ENCODE measurements at regions not wholly inside any gene's neighbourhood (a gene's known extent, or its start where the extent isn't known, plus 50 kb on each side); places are given as distances from the start of the nearest gene placed in this dataset.

GRCh38 chr15:91385311-91385710 is 285.3 kb downstream of the SV2B start:
- intact Hi-C loops (cut with micrococcal nuclease): no loop called here

GRCh38 chr15:91393186-91393585 is 293.1 kb downstream of the SV2B start:
- Histone ChIP-seq H2AFZ (ENCODE audit: low read depth, low read length, poor library complexity, severe bottlenecking) (no peak overlapping the region), H3K79me2 (ENCODE audit: insufficient read depth, low read length) (no peaks in the 10 kb centered on the region), H3K4me2 (ENCODE audit: low read length) (no peak overlapping the region), H3K27me3 (ENCODE audit: insufficient read depth, low read length) (peaks cover 8% of the 10 kb centered on the region), H3K4me1 (ENCODE audit: control insufficient read depth in 1 of 2, insufficient read depth in 2 of 2, low read length in 2 of 2) (no peaks in the 10 kb centered on the region), H3K4me3 (replicated peaks in 1 of 2; ENCODE audit: low read depth in 1 of 2, low read length in 2 of 2) (no peak overlapping the region), H3K9me3 (ENCODE audit: control insufficient read depth in 1 of 2, insufficient read depth in 1 of 2, low read depth in 1 of 2, low read length in 2 of 2) (no peaks in the 10 kb centered on the region), H3K36me3 (ENCODE audit: control insufficient read depth in 1 of 2, insufficient read depth in 2 of 2, low read length in 2 of 2) (no peaks in the 10 kb centered on the region), H3K9ac (ENCODE audit: low read length) (no peak overlapping the region), H3K9me2 (ENCODE audit: insufficient read depth) (no peaks in the 10 kb centered on the region), H3K27ac (ENCODE audit: low read depth, low read length) (no peak overlapping the region), H4K20me1 (ENCODE audit: insufficient read depth) (no peaks in the 10 kb centered on the region)
- TF ChIP-seq EZH2phosphoT487 (IDR thresholded peaks at IDR 0.05; ENCODE audit: borderline replicate concordance) (no peak), RAD21 (IDR thresholded peaks at IDR 0.05; ENCODE audit: low read depth) (no peak), EZH2 (IDR thresholded peaks at IDR 0.05) (no peak)
- DNase-seq (ENCODE audit: low read depth, low spot score) (no peak), ATAC-seq (no peak)
- no TSS peak for BruUV-seq (replicated peaks)
- ChIA-PET CTCF (no interaction called here), POLR2A (no interaction called here), RAD21 (ENCODE audit: low non-redundant PET in 1 of 2, low total read pairs in 2 of 2, uncharacterized antibody in 2 of 2, unreplicated experiment in 2 of 2) (no interaction called here)
- intact Hi-C loops (cut with micrococcal nuclease): no loop called here

More at GRCh38 chr15:91385311-91385710, 285.3 kb downstream of the SV2B start:
- Histone ChIP-seq H3K4me2 (ENCODE audit: low read length) (no peak overlapping the region), H3K79me2 (ENCODE audit: insufficient read depth, low read length) (no peaks in the 10 kb centered on the region), H3K27ac (ENCODE audit: low read depth, low read length) (no peak overlapping the region), H3K9me2 (ENCODE audit: insufficient read depth) (no peaks in the 10 kb centered on the region), H3K36me3 (ENCODE audit: control insufficient read depth in 1 of 2, insufficient read depth in 2 of 2, low read length in 2 of 2) (no peaks in the 10 kb centered on the region), H3K4me3 (replicated peaks in 1 of 2; ENCODE audit: low read depth in 1 of 2, low read length in 2 of 2) (no peak overlapping the region), H3K27me3 (ENCODE audit: insufficient read depth, low read length) (peaks cover 16% of the 10 kb centered on the region), H3K9me3 (ENCODE audit: control insufficient read depth in 1 of 2, insufficient read depth in 1 of 2, low read depth in 1 of 2, low read length in 2 of 2) (no peaks in the 10 kb centered on the region), H3K9ac (ENCODE audit: low read length) (no peak overlapping the region), H3K4me1 (ENCODE audit: control insufficient read depth in 1 of 2, insufficient read depth in 2 of 2, low read length in 2 of 2) (no peaks in the 10 kb centered on the region), H4K20me1 (ENCODE audit: insufficient read depth) (no peaks in the 10 kb centered on the region), H2AFZ (ENCODE audit: low read depth, low read length, poor library complexity, severe bottlenecking) (no peak overlapping the region)
- no peak for TF ChIP-seq EGR1 (IDR thresholded peaks at IDR 0.05; ENCODE audit: low read depth)
- no peak for TF ChIP-seq RAD21 (IDR thresholded peaks at IDR 0.05; ENCODE audit: low read depth)
- TF ChIP-seq, protein P1, sequence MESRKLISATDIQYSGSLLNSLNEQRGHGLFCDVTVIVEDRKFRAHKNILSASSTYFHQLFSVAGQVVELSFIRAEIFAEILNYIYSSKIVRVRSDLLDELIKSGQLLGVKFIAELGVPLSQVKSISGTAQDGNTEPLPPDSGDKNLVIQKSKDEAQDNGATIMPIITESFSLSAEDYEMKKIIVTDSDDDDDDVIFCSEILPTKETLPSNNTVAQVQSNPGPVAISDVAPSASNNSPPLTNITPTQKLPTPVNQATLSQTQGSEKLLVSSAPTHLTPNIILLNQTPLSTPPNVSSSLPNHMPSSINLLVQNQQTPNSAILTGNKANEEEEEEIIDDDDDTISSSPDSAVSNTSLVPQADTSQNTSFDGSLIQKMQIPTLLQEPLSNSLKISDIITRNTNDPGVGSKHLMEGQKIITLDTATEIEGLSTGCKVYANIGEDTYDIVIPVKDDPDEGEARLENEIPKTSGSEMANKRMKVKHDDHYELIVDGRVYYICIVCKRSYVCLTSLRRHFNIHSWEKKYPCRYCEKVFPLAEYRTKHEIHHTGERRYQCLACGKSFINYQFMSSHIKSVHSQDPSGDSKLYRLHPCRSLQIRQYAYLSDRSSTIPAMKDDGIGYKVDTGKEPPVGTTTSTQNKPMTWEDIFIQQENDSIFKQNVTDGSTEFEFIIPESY (IDR thresholded peaks at IDR 0.05; ENCODE audit: extremely low read depth, insufficient replicate concordance, low read length): no peak
- ChIA-PET CTCF (no interaction called here), RAD21 (ENCODE audit: low non-redundant PET in 1 of 2, low total read pairs in 2 of 2, uncharacterized antibody in 2 of 2, unreplicated experiment in 2 of 2) (no interaction called here), POLR2A (no interaction called here)
- BruUV-seq (replicated peaks): no TSS peak
- DNase-seq (ENCODE audit: low read depth, low spot score): no peak
- ATAC-seq: no peak

All from HCT116 (cell line).